ENCODE measurements at regions not wholly inside any gene's neighbourhood (a gene's known extent, or its start where the extent isn't known, plus 50 kb on each side); places are given as distances from the start of the nearest gene placed in this dataset.

DNA sequence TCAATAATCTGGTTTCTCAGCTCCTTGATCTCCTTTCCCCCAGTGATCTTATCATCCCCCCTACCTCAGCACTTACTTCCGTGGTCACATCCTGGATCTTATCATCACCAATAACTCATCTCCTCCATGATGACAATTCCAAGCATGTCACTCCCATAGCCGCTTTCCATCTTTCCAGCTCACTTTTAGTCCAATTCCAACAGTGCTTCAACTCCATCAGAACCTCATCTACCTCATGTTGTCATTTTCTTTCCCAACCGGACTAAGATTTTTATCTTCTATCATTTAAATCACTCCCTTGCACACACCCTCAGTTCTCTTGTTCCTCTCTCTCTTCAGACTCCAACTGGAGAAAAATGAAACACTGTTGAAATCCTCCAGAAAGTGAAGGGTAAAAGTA is 75.9 kb upstream of the UBE2E2 start:
- Histone ChIP-seq H3K4me1 (ENCODE audit: insufficient read depth, low read length) (no peaks in the 10 kb centered on the region), H2AFZ (ENCODE audit: low read length) (no peak overlapping the region), H3K27me3 (ENCODE audit: control insufficient read depth in 1 of 2, insufficient read depth in 2 of 2, low read length in 2 of 2) (no peaks in the 10 kb centered on the region), H3K27ac (ENCODE audit: extremely low read length, insufficient read depth, low read length) (no peak overlapping the region), H3K9me3 (ENCODE audit: low read length) (no peaks in the 10 kb centered on the region), H3K4me2 (ENCODE audit: low read depth, low read length) (no peak overlapping the region), H3K9ac (ENCODE audit: insufficient read depth, low read depth, low read length) (no peak overlapping the region), H3K36me3 (replicated peaks in 1 of 2; ENCODE audit: control insufficient read depth in 1 of 2, insufficient read depth in 2 of 2, low read length in 2 of 2) (no peaks in the 10 kb centered on the region), H4K20me1 (ENCODE audit: insufficient read depth, low read length) (no peaks in the 10 kb centered on the region), H3K79me2 (ENCODE audit: insufficient read depth, low read length) (no peaks in the 10 kb centered on the region), H3K4me3 (replicated peaks in 1 of 3; ENCODE audit: insufficient read depth in 1 of 3, low read depth in 2 of 3, low read length in 3 of 3) (no peak overlapping the region)
- in situ Hi-C loops (cut with HindIII; ENCODE audit: extremely low pct_ligation_motif_present, low pct_unique_long_range_greater_than_20kb), result no loop called here
- no peak for DNase-seq (ENCODE audit: low spot score)
- 8% methylated on average over 3 of the region's 3 CpGs for WGBS (ENCODE audit: low lambda C conversion rate)
- no TSS peak for BruUV-seq (replicated peaks)
- TF ChIP-seq REPIN1 (CRISPR knock-in tag; IDR thresholded peaks at IDR 0.05; ENCODE audit: borderline replicate concordance, low read depth), result no peak
- no peak for TF ChIP-seq ZBTB43 (CRISPR knock-in tag; conservative IDR thresholded peaks at IDR 0.05)
- TF ChIP-seq, protein P1, sequence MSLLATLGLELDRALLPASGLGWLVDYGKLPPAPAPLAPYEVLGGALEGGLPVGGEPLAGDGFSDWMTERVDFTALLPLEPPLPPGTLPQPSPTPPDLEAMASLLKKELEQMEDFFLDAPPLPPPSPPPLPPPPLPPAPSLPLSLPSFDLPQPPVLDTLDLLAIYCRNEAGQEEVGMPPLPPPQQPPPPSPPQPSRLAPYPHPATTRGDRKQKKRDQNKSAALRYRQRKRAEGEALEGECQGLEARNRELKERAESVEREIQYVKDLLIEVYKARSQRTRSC (CRISPR knock-in tag; IDR thresholded peaks at IDR 0.05; ENCODE audit: low read depth), result no peak
- no peak for TF ChIP-seq ZNF317 (CRISPR knock-in tag; IDR thresholded peaks at IDR 0.05)
- TF ChIP-seq RARG (CRISPR knock-in tag; IDR thresholded peaks at IDR 0.05; ENCODE audit: low read depth), result no peak
- TF ChIP-seq, protein P2, sequence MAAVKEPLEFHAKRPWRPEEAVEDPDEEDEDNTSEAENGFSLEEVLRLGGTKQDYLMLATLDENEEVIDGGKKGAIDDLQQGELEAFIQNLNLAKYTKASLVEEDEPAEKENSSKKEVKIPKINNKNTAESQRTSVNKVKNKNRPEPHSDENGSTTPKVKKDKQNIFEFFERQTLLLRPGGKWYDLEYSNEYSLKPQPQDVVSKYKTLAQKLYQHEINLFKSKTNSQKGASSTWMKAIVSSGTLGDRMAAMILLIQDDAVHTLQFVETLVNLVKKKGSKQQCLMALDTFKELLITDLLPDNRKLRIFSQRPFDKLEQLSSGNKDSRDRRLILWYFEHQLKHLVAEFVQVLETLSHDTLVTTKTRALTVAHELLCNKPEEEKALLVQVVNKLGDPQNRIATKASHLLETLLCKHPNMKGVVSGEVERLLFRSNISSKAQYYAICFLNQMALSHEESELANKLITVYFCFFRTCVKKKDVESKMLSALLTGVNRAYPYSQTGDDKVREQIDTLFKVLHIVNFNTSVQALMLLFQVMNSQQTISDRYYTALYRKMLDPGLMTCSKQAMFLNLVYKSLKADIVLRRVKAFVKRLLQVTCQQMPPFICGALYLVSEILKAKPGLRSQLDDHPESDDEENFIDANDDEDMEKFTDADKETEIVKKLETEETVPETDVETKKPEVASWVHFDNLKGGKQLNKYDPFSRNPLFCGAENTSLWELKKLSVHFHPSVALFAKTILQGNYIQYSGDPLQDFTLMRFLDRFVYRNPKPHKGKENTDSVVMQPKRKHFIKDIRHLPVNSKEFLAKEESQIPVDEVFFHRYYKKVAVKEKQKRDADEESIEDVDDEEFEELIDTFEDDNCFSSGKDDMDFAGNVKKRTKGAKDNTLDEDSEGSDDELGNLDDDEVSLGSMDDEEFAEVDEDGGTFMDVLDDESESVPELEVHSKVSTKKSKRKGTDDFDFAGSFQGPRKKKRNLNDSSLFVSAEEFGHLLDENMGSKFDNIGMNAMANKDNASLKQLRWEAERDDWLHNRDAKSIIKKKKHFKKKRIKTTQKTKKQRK (IDR thresholded peaks at IDR 0.05; ENCODE audit: low read length), result no peak
- no peak for TF ChIP-seq MYNN (CRISPR knock-in tag; IDR thresholded peaks at IDR 0.05; ENCODE audit: low read depth)
- TF ChIP-seq ZNF496 (CRISPR knock-in tag; IDR thresholded peaks at IDR 0.05; ENCODE audit: insufficient replicate concordance), result no peak
- TF ChIP-seq, protein P3, sequence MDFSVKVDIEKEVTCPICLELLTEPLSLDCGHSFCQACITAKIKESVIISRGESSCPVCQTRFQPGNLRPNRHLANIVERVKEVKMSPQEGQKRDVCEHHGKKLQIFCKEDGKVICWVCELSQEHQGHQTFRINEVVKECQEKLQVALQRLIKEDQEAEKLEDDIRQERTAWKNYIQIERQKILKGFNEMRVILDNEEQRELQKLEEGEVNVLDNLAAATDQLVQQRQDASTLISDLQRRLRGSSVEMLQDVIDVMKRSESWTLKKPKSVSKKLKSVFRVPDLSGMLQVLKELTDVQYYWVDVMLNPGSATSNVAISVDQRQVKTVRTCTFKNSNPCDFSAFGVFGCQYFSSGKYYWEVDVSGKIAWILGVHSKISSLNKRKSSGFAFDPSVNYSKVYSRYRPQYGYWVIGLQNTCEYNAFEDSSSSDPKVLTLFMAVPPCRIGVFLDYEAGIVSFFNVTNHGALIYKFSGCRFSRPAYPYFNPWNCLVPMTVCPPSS (IDR thresholded peaks at IDR 0.05), result no peak
- TF ChIP-seq GTF2F1 (IDR thresholded peaks at IDR 0.05; ENCODE audit: low read length), result no peak
- TF ChIP-seq, protein P4, sequence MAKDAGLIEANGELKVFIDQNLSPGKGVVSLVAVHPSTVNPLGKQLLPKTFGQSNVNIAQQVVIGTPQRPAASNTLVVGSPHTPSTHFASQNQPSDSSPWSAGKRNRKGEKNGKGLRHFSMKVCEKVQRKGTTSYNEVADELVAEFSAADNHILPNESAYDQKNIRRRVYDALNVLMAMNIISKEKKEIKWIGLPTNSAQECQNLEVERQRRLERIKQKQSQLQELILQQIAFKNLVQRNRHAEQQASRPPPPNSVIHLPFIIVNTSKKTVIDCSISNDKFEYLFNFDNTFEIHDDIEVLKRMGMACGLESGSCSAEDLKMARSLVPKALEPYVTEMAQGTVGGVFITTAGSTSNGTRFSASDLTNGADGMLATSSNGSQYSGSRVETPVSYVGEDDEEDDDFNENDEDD (CRISPR knock-in tag; IDR thresholded peaks at IDR 0.05; ENCODE audit: borderline replicate concordance), result no peak
- TF ChIP-seq ZNF263 (CRISPR knock-in tag; IDR thresholded peaks at IDR 0.05), result no peak
- TF ChIP-seq, protein P5, sequence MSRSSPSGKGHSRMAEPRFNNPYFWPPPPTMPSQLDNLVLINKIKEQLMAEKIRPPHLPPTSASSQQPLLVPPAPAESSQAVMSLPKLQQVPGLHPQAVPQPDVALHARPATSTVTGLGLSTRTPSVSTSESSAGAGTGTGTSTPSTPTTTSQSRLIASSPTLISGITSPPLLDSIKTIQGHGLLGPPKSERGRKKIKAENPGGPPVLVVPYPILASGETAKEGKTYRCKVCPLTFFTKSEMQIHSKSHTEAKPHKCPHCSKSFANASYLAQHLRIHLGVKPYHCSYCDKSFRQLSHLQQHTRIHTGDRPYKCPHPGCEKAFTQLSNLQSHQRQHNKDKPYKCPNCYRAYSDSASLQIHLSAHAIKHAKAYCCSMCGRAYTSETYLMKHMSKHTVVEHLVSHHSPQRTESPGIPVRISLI (CRISPR knock-in tag; IDR thresholded peaks at IDR 0.05; ENCODE audit: borderline replicate concordance), result no peak
- no peak for FAIRE-seq
- CTCF ChIA-PET (ENCODE audit: low intra/inter-chr PET ratio, low total read pairs), result no interaction called here
- no peak for ATAC-seq
- intact Hi-C loops (cut with micrococcal nuclease; ENCODE audit: unreplicated experiment), result no loop called here
- POLR2A ChIA-PET, result no interaction called here

Data from HepG2 (cell line).